SKM-1 (cell line): ENCODE measurements at regions not wholly inside any gene's neighbourhood (a gene's known extent, or its start where the extent isn't known, plus 50 kb on each side); places are given as distances from the start of the nearest gene placed in this dataset.

ENCODE experiments used
- DNase-seq: peaks from one replicate; lab custom pipeline; 2025; ENCODE audit not compliant: unreplicated experiment; lab: John Stamatoyannopoulos, UW

- no peak for DNase-seq
Observed at GRCh38 chr15:31241888-31242522, 84.6 kb upstream of the KLF13 start.

GRCh38 chr15:31243895-31244294 is 82.7 kb upstream of the KLF13 start:
- no peak for DNase-seq

GRCh38 chr15:31245135-31245689 is 81.4 kb upstream of the KLF13 start:
- no peak for DNase-seq

DNA sequence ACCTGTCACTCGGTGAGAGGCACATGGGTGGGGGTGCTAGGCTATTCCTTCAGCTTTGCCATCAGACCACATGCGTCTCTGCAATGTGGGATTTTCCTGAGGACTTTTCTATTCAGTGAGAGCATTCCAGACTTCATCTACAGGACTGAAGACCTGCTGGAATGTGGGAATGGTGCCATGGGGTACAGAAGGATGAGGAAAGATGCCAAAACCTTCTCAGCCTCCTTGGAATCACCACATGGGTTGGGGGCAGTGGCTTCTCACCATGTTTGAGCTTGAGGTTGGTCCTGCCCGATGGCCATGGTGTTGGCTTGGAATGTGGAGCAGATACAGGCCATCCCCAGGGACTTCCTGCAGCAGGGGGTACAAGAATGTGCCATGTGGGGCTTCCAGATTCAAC is 80.9 kb upstream of the KLF13 start:
- DNase-seq = no peak

DNA sequence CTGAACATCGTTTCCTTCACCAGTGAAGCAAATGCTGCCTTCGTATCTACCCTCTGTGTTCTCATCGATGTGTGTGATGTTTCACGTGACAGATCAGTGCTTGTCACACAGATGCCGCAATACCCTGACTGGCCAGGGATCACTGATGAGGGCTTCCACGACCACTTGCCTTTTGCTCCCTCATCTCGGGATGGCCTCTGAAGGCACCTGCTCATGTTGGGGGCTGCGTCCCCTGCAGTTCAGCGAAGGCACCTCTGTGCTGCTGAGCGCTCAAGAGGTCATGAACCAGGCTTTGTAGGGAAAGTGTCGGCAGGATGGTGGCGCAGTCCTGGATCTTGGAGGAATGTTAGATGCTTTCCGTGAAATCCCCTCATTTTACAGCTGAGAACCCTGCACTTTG is 79.2 kb upstream of the KLF13 start:
- no peak for DNase-seq

GRCh38 chr15:31248263-31248662 is 78.4 kb upstream of the KLF13 start:
- DNase-seq = no peak

DNA sequence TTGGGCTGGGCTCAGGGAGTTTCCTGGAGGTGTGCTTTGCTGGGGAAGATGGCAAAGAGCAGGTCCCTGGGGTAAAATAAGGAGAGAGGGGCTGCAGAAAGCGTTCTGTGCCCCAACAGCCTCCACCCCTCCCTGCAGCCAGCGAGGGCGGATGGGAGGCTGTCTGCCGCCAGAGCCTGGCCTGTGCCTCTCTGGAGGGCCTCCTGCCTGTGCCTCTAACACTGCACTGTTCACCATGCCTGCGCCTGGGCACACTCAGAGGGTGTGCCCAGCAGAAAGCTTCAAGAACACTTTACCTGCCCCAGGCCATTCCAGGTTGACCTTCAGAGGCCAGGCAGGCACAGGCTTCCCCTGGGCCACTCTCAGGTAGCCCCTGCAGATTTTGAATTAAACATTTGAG is 77.7 kb upstream of the KLF13 start:
- DNase-seq = no peak

DNA sequence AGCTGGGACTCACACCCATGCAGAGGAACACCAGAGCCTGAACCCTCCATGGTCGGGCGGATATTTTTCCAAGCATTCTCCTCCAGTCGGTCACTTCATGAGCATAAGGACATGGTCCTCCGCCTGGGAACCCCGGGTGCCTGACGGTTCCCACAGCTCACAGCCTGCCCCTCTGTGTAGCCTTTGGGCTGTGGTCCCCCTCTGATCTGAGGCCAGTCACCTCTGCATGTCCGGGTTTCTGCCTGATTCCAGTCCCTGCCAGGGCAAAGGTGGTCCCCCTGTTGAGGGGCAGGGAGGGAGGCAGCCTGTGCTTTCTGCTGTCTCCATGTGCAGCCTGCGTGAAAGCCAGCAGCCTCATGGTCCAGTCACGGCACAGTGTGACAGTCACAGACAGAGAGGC is 76.6 kb upstream of the KLF13 start:
- no peak for DNase-seq

DNA sequence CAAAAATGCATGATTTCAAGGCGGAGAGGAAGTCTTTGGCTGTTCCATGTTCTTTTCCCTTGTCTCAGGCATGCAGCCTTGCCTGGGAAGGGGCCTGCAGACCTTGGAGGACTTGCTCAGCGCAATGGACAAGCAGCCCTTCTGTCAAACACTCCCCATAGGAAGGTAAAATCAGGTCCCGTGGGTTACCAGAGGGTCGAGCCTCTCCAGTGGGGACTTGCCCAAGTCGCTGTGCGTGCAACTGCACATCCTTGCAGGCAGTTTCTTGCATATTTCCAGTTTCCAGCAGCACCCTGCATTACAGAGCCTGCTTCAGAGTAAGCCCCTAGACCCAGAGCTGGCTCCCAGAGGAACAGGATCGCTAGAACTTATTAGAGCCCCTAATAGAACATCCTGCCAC is 75.5 kb upstream of the KLF13 start:
- DNase-seq = no peak

DNA sequence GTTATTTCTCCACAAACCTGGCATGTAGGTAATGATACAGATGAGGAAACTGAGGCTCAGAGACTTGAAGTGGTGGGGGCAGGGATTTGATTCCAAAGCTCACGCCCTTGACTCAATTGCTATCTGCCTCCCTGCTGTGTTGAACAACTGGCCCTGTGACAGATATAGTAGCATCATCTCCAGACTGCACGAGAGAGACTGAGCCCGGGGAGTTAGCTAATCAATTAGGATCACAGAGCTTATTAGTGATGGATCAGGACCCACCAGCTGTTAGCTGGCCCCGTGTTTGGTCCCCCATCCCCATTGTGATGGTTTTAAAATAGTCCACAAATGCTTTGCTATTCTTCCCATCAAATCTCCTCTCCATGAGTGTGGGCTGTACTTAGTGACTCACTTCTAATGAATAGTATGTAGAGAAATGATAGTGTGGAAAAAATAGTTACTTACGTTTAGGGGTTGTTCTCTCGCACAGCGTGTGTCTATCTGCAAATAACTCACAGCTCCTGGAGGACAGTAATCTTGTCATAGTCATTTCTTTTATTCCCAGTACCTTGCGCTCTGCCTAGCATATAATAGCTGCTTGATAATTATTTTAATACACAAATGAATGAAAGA is 74.4 kb upstream of the KLF13 start:
- DNase-seq = no peak

GRCh38 chr15:31254431-31255175 is 72.0 kb upstream of the KLF13 start:
- DNase-seq = no peak

GRCh38 chr15:31255176-31255510 is 71.5 kb upstream of the KLF13 start:
- DNase-seq = no peak

DNA sequence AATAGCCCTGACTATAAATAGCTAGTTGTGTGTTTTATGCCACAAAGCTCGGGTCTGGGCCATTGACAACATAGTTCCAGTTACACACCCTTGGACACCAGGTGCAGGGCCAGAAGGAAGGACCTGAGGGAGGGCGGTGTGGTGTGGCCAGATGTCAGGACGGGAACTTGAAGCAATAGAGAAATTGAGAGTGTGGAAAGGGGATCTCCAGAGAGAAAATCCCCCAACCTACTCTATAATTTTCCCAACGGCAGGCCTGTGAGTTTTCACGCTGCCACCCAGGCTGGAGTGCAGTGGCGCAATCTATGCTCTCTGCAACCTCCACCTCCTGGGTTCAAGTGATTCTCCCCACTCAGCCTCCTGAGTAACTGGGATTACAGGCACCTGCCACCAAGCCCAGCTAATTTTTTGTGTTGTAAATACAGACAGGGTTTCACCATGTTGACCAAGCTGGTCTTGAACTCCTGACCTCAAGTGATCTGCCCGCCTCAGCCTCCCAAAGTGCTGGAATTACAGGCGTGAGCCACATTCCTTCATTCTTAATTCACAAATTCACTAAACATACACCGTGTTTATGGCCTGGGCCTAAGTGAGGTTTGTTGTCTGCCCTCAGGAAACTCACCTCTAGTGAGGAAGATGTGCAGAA is 70.8 kb upstream of the KLF13 start:
- DNase-seq = no peak

- DNase-seq = no peak
Observed at GRCh38 chr15:31256378-31257265, 70.0 kb upstream of the KLF13 start.

GRCh38 chr15:31257286-31257685 is 69.3 kb upstream of the KLF13 start:
- no peak for DNase-seq

DNA sequence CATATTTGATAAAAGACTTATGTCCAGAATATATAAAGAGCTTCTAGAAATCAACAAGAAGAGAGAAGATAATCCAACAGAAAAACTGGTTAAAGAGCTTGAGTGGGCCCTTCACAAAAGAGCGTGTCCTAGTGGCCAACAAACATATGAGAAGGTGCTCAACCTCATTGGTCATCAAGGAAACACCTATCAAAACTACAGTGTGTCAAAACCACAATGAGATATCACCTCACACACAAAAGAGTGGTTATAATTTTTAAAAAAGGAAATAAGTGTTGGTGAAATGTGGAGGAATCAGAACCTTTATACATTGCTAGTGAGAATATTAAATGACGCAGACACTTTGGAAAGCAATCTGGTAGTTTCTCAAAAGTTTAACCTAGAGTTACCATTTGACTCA is 68.4 kb upstream of the KLF13 start:
- DNase-seq = no peak

DNA sequence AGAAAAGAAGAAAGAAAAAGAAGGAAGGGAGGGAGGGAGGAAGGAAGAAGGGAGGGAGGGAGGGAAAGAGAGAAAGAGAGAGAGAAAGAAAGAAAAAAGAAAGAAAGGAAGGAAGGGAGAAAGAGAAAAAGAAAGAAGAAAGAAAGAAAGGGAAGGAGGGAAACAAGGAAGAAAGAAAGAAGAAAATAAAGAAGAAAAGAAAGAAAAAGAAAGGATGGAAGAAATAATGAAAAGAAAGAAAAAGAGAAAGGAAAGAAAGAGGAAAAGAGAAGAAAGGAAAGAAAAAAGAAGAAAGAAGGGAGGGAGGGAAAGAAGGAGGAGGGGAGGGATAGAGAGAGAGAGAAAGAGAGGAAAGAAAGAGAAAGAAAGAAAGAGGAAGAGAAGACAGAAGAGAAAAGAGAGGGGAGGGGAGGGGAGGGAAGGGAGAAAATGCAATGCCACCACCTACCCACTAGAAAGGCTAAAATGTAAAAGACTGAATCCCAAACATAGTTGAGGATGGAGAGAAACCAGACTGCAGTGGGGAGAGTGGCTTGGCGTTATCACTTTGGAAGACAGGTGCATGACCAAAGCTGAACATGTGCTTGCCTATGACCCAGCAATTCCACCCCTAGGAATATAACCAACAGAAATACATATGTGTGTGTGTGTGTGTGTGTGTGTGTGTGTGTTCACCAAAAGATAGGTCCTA is 66.9 kb upstream of the KLF13 start:
- no peak for DNase-seq

- DNase-seq = no peak
Observed at GRCh38 chr15:31260646-31261265, 65.9 kb upstream of the KLF13 start.

- DNase-seq = no peak
Observed at GRCh38 chr15:31261266-31262142, 65.1 kb upstream of the KLF13 start.
